Fibroblast of lung (primary cell): ENCODE measurements at regions not wholly inside any gene's neighbourhood (a gene's known extent, or its start where the extent isn't known, plus 50 kb on each side); places are given as distances from the start of the nearest gene placed in this dataset.

ENCODE experiments used
- CTCF ChIP-seq, 2 donors: IDR thresholded peaks in 1 of 2; conservative IDR thresholded peaks in 1 of 2; 1 replicate in 1 of 2; 2 replicates in 1 of 2; pipeline ENCODE4 v1.5.1; 2011 to 2012; ENCODE audit warnings: low read length in 2 of 2, control low read depth in 1 of 2, inconsistent platforms in 1 of 2, low read depth in 1 of 2, mild to moderate bottlenecking in 1 of 2
- EZH2 ChIP-seq: IDR thresholded peaks from 2 replicates; pipeline ENCODE4 v1.5.1; 2012; ENCODE audit warnings: low read length, control low read depth, mild to moderate bottlenecking; ENCODE audit errors: missing control alignments

- TF ChIP-seq CTCF (conservative IDR thresholded peaks at IDR 0.05 in 1 of 2, IDR thresholded peaks at IDR 0.05 in 1 of 2; ENCODE audit: low read depth in 1 of 2, low read length in 2 of 2) (no peak), EZH2 (no peak)
Observed at GRCh38 chr18:24534271-24534670, 73.8 kb downstream of the HRH4 start.
